ENCODE measurements at regions not wholly inside any gene's neighbourhood (a gene's known extent, or its start where the extent isn't known, plus 50 kb on each side); places are given as distances from the start of the nearest gene placed in this dataset.

DNA sequence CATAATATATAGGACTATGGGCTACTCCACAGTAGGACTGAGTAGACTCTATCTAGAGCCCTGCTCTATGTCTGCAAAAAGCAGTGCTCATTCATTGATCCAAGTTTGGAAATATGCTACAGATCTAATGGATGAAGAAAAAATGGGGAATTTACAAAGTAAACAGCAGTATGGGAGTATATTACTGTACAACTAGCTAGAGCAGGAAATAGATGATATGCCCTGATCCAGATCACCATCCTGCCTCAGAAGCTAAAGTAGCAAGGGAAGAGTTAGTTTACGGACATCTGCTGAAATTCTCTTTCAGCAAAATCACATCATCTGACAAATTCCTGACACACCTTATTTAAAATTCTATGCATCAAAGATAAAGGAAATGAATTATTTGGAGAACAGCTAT, 168.2 kb upstream of the SEMA3A start:
- TF ChIP-seq, protein P1, sequence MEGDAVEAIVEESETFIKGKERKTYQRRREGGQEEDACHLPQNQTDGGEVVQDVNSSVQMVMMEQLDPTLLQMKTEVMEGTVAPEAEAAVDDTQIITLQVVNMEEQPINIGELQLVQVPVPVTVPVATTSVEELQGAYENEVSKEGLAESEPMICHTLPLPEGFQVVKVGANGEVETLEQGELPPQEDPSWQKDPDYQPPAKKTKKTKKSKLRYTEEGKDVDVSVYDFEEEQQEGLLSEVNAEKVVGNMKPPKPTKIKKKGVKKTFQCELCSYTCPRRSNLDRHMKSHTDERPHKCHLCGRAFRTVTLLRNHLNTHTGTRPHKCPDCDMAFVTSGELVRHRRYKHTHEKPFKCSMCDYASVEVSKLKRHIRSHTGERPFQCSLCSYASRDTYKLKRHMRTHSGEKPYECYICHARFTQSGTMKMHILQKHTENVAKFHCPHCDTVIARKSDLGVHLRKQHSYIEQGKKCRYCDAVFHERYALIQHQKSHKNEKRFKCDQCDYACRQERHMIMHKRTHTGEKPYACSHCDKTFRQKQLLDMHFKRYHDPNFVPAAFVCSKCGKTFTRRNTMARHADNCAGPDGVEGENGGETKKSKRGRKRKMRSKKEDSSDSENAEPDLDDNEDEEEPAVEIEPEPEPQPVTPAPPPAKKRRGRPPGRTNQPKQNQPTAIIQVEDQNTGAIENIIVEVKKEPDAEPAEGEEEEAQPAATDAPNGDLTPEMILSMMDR (IDR thresholded peaks at IDR 0.05; ENCODE audit: low read depth, low read length): no peak
- no peak for TF ChIP-seq EZH2phosphoT487 (IDR thresholded peaks at IDR 0.05; ENCODE audit: low read depth)

Data from OCI-LY3 (cell line).